GM21529 (cell line): ENCODE measurements at regions not wholly inside any gene's neighbourhood (a gene's known extent, or its start where the extent isn't known, plus 50 kb on each side); places are given as distances from the start of the nearest gene placed in this dataset.
"Not testable (repeated sequence)": the region's sequence is repeated elsewhere in the genome, so short reads cannot be mapped to it uniquely, and the experiment has no call there.

Experiments used
- ATAC-seq: cut with Tn5 transposase; IDR thresholded peaks from one replicate; pipeline ENCODE4 v1.9.1; 2021; ENCODE audit not compliant: unreplicated experiment

DNA sequence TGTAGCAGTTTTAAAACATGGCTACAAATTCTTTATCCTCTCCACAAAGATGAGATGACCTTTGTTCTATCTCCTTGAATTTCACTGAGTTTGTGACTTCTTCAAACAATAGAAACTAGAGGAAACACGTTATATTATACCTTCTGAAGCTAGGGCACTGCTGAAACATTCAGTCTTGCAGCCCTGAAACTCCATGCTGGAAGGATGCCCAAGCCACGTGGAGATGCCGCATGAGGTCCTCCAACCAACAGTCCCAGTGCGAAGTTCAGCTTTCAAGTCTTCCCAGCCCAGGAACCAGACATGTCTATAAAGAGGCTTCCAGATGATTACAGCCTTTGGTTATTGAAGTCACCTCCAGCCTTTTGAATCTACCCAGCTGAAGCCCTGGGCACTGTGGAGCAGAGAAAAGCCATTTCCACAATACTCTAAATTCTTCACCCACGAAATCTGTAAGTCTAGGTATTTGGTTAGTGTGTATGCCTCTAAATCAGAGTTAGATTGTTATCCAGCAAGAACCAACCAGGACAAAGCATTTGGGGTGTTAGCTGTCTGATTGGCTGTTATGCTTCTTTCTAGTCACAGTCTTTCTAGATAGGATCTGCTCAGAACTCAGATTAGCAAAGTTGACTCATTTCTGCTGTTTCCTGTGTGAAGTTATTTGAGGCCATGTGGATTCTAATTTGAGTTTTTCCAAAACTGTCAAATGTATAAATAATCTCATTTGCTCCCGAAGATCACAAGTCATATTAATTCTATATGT is 186.5 kb upstream of the TMEM72 start:
- ATAC-seq = peak; percentile 46

GRCh38 chr10:44725404-44725803 is 185.7 kb upstream of the TMEM72 start:
- ATAC-seq = peak; percentile 76

GRCh38 chr10:44731283-44731682 is 179.9 kb upstream of the TMEM72 start:
- no peak for ATAC-seq

DNA sequence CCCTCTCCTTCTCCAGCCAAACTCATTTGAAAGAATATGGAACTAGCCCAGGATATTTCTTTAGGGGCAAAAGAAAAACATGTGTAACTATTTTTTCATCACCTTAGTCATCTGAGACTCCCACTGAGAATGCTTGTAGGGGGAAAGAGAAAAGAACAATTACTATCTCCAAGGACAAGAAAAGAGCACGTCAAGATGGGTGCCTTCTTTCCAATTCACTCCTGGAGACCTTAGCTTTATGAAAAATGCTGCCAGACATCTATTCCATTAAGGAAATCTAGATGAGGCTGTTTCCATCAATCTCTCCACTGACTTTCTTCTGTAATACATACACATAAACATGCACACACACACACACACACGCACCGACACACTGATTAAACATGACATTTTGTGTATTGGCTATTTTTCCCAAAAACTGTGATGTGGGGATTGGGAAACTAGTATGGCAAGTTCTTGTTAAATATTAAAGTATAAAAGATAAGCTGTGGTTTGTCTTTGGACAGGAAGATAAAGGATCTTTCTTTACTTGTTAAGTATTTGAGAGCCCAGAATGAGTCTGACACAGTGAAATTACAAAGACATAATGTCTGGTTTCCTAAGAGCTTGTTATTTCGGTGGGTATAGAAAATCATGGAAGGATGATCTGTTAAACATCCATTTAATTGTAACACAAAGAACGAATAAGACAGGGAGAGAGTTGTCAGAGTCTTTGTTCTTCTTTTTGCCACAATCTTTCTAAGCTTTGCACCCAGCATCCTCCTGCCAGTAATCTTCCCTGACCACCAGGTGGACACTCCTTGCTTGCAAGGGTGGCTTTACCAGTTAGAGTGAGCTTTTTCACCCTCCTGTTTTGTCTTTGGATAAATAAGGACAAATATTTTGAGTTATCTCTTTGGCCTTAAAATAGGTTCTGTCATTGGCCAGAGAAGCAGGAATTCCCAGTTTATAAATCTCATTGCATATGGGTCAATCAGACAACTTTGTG is 177.3 kb upstream of the TMEM72 start:
- no peak for ATAC-seq

GRCh38 chr10:44742248-44742647 is 168.9 kb upstream of the TMEM72 start:
- no peak for ATAC-seq

DNA sequence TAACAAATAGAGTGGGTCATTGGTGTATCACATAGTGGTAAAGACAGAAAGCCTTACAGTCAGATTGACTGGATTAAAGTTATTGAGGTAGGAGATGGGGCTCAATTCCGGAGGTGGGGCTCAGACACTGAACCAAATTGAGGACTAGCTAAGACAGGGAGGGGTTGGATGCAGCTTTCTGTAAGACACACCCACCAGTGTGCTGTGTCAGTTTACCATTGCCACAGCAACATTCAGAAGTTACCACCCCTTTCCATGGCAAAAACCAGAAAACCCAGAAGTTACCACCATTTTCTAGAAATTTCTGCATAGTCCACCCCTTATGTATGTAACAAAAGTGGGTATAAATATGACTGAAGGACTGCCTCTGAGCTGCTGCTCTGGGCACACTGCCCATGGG is 167.6 kb upstream of the TMEM72 start:
- no peak for ATAC-seq

DNA sequence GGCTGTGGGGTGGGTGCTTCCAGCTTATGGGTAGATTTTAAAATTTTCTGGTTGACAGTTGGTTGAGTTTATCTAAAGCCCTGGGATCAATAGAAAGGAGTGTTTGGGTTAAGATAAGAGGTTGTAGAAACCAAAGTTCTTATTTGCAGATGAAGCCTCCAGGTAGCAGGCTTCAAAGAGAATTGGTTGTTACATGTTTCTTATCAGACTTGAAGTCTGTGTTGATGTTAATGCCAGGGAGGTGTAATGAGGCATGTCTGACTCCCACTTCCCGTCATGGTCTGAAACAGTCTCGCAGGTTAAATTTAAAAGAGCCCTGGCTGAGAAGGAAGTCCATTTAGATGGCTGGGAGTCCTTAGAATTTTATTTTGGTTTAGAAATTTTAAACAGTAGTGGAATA is 165.2 kb upstream of the TMEM72 start:
- no peak for ATAC-seq

DNA sequence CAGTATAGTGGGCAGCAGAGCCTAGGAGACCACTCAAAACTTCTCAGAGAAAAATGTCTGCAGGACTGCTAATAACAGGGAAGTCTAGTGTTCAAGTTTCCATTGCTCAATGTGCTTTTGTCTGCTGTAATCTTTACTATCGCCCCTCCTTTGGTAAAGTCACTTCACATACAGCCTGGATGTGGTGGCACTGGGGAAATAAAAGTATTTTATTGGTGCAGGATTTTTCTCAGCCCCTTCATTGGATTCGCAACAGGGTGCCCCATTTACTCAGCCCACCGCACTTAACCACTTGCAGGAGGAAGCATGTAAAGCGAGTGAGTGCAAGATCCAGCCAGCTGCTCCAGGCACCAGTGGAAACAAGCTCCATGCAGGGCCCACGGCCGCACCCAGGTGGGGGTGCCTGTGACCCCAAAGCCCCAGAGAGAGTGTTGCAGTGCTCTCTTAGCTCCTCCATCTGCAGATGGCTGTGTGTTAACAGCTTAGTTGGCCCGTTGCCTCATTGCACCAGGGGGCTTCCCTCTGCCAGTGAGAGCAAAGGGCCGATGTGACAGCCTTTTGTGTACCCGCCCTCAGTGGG is 163.5 kb upstream of the TMEM72 start:
- no peak for ATAC-seq

DNA sequence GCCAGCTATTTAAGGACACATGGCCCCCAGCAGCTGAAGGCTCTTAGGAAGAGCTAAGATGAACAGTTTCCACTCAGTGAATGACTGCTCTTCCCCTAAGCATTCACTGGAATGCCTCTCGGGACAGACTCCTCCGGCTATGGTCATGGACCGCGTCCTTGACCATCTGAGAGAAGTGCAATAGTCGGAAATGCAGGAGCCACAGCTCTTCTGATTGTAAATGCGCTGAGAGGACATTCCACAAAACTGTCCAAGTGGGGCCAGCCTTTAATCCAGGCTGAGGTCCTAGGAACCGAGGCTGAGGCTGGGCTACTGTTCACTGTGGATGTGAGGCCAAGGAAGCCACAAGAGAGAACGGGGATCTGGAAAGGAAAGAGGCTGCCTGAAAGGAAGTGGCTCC is 162.0 kb upstream of the TMEM72 start:
- no peak for ATAC-seq

- ATAC-seq = no peak
These were observed 158.4 kb upstream of the TMEM72 start for GRCh38 chr10:44752451-44753441.

GRCh38 chr10:44754355-44754754 is 156.8 kb upstream of the TMEM72 start:
- ATAC-seq = not testable (repeated sequence)

DNA sequence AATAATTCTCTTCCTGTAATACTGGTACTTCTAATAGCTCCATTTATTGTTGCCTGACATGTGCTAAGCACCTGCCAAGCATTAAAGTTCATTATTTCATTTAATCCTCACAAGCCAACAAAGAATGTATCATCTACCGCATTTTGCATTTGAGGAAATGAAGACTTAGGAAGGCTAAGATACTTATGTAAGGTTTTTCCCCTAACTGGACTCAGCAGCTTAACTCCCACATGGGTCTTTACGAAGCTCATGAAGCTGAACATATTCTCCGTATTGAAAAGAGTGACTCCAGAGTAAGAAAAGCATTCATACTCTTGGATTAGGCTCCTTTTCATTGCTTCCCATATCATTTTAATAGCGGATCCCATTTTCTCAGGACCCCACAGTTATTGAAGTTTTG is 155.7 kb upstream of the TMEM72 start:
- ATAC-seq = no peak

DNA sequence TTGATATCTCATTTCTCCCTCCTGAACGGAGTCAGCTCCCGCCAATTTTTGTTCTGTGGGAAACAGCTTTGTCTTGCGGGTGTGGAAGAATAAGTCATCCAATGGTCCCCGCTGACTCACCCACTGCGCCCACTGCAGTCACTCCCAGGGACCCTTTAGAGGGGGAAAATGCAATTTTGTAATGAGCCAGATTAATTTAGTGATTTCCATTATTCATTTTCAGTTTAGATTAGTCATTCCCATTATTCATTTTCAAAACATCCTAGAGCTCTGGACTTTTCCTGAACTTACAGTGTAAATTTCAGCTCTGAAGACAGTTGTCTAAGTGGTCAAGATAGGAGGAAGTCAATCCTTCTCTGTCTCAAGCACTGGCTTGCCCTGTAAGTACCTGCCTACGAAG is 154.9 kb upstream of the TMEM72 start:
- ATAC-seq = no peak

GRCh38 chr10:44757551-44758205 is 153.5 kb upstream of the TMEM72 start:
- no peak for ATAC-seq

DNA sequence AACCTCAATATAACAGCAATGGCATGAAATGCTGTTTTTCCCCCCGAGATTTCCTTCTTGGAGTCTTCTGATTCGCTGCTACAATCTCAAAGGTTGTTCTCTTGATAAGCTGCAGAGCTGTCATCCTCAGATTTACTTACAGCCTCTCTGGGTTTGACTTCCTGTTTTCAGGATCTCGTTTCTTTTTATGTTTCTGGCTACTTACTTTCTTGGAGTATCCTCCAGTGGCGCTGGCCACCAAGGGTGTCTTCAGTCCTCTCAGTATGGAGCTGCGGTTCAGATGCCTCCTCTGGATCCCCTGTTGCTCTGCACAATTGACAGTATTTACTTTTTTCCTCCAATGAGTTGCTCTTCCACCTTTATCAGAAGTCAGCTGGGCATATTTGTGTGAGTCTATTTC is 152.0 kb upstream of the TMEM72 start:
- no peak for ATAC-seq

DNA sequence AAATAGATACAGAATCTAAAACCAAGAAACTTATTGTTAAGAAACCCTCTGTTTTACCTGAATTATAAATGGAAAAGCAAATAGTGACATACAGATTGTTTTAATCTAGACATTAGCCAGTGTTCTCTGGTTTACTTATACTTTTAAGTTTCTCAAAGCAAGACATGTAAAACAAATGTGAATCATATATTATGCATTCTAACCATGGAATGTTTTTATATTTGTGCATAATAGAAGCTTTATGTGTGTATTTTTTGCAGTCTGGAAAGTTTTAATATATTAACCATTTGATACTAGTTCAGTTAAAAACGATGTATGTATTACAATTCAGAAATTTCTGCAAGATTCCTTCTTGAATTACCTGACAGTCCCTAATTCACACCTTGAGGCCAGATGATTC is 150.6 kb upstream of the TMEM72 start:
- no peak for ATAC-seq

GRCh38 chr10:44761076-44761475 is 150.1 kb upstream of the TMEM72 start:
- ATAC-seq = no peak

- no peak for ATAC-seq
These were observed 147.8 kb upstream of the TMEM72 start for GRCh38 chr10:44763331-44763730.

DNA sequence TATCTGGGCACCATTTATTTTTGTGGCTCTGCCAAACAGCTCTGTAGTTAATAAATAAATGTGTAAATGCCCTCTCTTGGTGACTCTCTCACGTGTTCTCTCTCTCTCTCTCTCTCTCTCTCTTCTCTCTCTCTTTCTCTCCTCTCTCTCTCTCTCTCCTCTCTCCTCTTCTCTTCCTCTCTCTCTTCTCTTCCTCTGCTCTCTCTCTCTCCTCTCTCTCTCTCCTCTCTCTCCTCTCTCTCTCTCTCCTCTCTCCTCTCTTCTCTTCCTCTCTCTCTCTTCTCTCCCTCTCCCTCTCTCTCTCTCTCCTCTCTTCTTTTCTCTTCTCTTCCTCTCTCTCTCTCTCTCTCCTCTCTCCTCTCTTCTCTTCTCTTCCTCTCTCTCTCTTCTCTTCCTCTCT is 145.8 kb upstream of the TMEM72 start:
- ATAC-seq = no peak

- ATAC-seq = no peak
These were observed 144.5 kb upstream of the TMEM72 start for GRCh38 chr10:44766631-44767030.
